Panc1 (cell line): ENCODE measurements at regions not wholly inside any gene's neighbourhood (a gene's known extent, or its start where the extent isn't known, plus 50 kb on each side); places are given as distances from the start of the nearest gene placed in this dataset.

ENCODE experiments used
- ATAC-seq: fragments of 200-7000 bp; cut with Tn5 transposase; 2 replicates; pipeline ENCODE4 v1.9.1; 2020; ENCODE audit warnings: mild to moderate bottlenecking, moderate library complexity
- BruUV-seq: library from RNA; stranded (reverse); fragments of 400-500 nt; replicated peaks from 2 replicates; lab custom pipeline; 2021; lab: Mats Ljungman, UMichigan
- CTCF ChIA-PET: fragments of 300-600 bp; sonication (Branson Sonifier 250); formaldehyde crosslinking; loops from one replicate; lab custom pipeline; 2022; ENCODE audit warnings: antibody characterized with exemption; lab: Charles Lee
- POLR2A ChIA-PET: fragments of 300-600 bp; sonication (Branson Sonifier 250); formaldehyde crosslinking; loops from one replicate; lab custom pipeline; 2022; ENCODE audit warnings: antibody characterized with exemption; lab: Charles Lee
- DNase-seq: peaks from one replicate; pipeline ENCODE4 v3.0.0-alpha.2; 2010; ENCODE audit warnings: low read depth, low spot score
- H3K27ac ChIP-seq: 2 replicates; pipeline ENCODE4 v1.5.1; 2011; ENCODE audit warnings: mild to moderate bottlenecking, low read length, inconsistent platforms
- H3K27me3 ChIP-seq: fragments of 200-500 bp; sonication (Bioruptor generic); 2 replicates; pipeline ENCODE4 v1.6.0; 2014; ENCODE audit warnings: low read length, inconsistent platforms; ENCODE audit not compliant: control insufficient read depth, insufficient read depth
- H3K36me3 ChIP-seq: fragments of 200-500 bp; sonication (Bioruptor generic); 2 replicates; pipeline ENCODE4 v1.5.1; 2014; ENCODE audit warnings: inconsistent platforms, mild to moderate bottlenecking, low read length, moderate library complexity; ENCODE audit not compliant: control insufficient read depth, insufficient read depth
- H3K4me1 ChIP-seq: 2 replicates; pipeline ENCODE4 v1.5.1; 2011; ENCODE audit warnings: inconsistent platforms, mild to moderate bottlenecking, low read length, moderate library complexity; ENCODE audit not compliant: control insufficient read depth, insufficient read depth
- H3K4me3 ChIP-seq, 2 experiments: 2 replicates each; pipeline ENCODE4 v1.5.1; 2011 to 2012; ENCODE audit warnings: low read depth in 2 of 2, low read length in 2 of 2, mild to moderate bottlenecking in 2 of 2, inconsistent platforms in 1 of 2, moderate library complexity in 1 of 2
- H3K9me3 ChIP-seq: fragments of 200-500 bp; sonication (Bioruptor generic); 2 replicates; pipeline ENCODE4 v1.5.1; 2014; ENCODE audit warnings: low read depth, mild to moderate bottlenecking, inconsistent platforms, low read length, moderate library complexity; ENCODE audit not compliant: control insufficient read depth, insufficient read depth
- CTCF ChIP-seq: fragments of 450-650 bp; IDR thresholded peaks from 2 replicates; pipeline ENCODE4 v1.5.1; 2017; ENCODE audit warnings: mild to moderate bottlenecking
- POLR2AphosphoS5 ChIP-seq: IDR thresholded peaks from 2 replicates; pipeline ENCODE4 v1.6.1; 2012; ENCODE audit warnings: mild to moderate bottlenecking, low read depth, low read length, moderate library complexity
- REST ChIP-seq, 2 experiments: IDR thresholded peaks; 2 replicates each; pipeline ENCODE4 v1.6.1; 2011 to 2012; ENCODE audit warnings: low read depth in 2 of 2, control low read depth in 1 of 2, low read length in 1 of 2, mild to moderate bottlenecking in 1 of 2, moderate library complexity in 1 of 2; ENCODE audit not compliant: insufficient read depth in 1 of 2
- SIN3A ChIP-seq: IDR thresholded peaks from 2 replicates; pipeline ENCODE4 v1.6.1; 2012; ENCODE audit warnings: low read depth, mild to moderate bottlenecking, low read length, moderate library complexity, borderline replicate concordance; ENCODE audit not compliant: insufficient read depth
- TCF7L2 ChIP-seq: IDR thresholded peaks from 2 replicates; pipeline ENCODE4 v1.6.1; 2011; ENCODE audit warnings: mild to moderate bottlenecking, low read depth, low read length, inconsistent platforms
- in situ Hi-C: cut with HindIII; loops from 2 replicates; pipeline ENCODE4 v1.10.0; 2016; ENCODE audit warnings: low sequenced_read_pairs, low pct_unique_long_range_greater_than_20kb
- intact Hi-C: fragments of 100-400 bp; cut with micrococcal nuclease; formaldehyde crosslinking; loops from one replicate; pipeline ENCODE4 v1.10.0; 2022; ENCODE audit not compliant: unreplicated experiment

- H3K27me3 ChIP-seq: no peaks in the 10 kb centered on the region
- no peaks in the 10 kb centered on the region for H3K9me3 ChIP-seq
- TF ChIP-seq REST (IDR thresholded peaks at IDR 0.05; ENCODE audit: insufficient read depth in 1 of 2, low read depth in 2 of 2, low read length in 1 of 2) (no peak), CTCF (no peak), SIN3A (no peak), POLR2AphosphoS5 (no peak), TCF7L2 (no peak)
- BruUV-seq: no TSS peak
- peak overlapping the region; percentile 1; the same call in 1 of the 2 replicates for H3K27ac ChIP-seq
- peak; percentile 49; the same call in 1 of the 2 replicates for ATAC-seq
- in situ Hi-C loops (no loop called here), intact Hi-C loops (no loop called here)
- ChIA-PET CTCF (no interaction called here), POLR2A (no interaction called here)
- H3K36me3 ChIP-seq: no peaks in the 10 kb centered on the region
- peaks cover 30% of the 10 kb centered on the region for H3K4me1 ChIP-seq
- no peak for DNase-seq
- no peak overlapping the region for H3K4me3 ChIP-seq
Observed at GRCh38 chr6:56796196-56796532, 153.5 kb upstream of the DST start.

GRCh38 chr6:56795466-56796195 lies 152.9 kb upstream of the DST start:
- BruUV-seq: no TSS peak
- Histone ChIP-seq H3K4me3 (no peak overlapping the region), H3K9me3 (no peaks in the 10 kb centered on the region), H3K4me1 (peaks cover 31% of the 10 kb centered on the region), H3K27me3 (no peaks in the 10 kb centered on the region), H3K27ac (peak overlapping the region; percentile 24; the same call in 1 of the 2 replicates), H3K36me3 (no peaks in the 10 kb centered on the region)
- intact Hi-C loops (no loop called here), in situ Hi-C loops (no loop called here)
- ATAC-seq: peak; percentile 57; the same call in 1 of the 2 replicates
- no peak for DNase-seq
- CTCF ChIA-PET: no interaction called here
- no peak for TF ChIP-seq TCF7L2
- TF ChIP-seq CTCF: no peak
- no peak for TF ChIP-seq SIN3A
- no peak for TF ChIP-seq POLR2AphosphoS5
- no peak for TF ChIP-seq REST (IDR thresholded peaks at IDR 0.05; ENCODE audit: insufficient read depth in 1 of 2, low read depth in 2 of 2, low read length in 1 of 2)
- POLR2A ChIA-PET: no interaction called here
